GM12878 (cell line): ENCODE measurements at regions not wholly inside any gene's neighbourhood (a gene's known extent, or its start where the extent isn't known, plus 50 kb on each side); places are given as distances from the start of the nearest gene placed in this dataset.

ENCODE experiments used
- ATAC-seq: fragments of 200-7000 bp; cut with Tn5 transposase; 3 replicates; pipeline ENCODE4 v1.9.1; 2020; ENCODE audit warnings: mild to moderate bottlenecking, moderate library complexity
- BruUV-seq: library from RNA; stranded (reverse); fragments of 400-500 nt; replicated peaks from 2 replicates; lab custom pipeline; 2021; lab: Mats Ljungman, UMichigan
- CTCF ChIA-PET: fragments of 300-600 bp; sonication (Branson Sonifier 250); formaldehyde crosslinking; extraction: SDS; loops from one replicate; lab custom pipeline; 2021; ENCODE audit warnings: inconsistent platforms; lab: Yijun Ruan, JAX
- POLR2A ChIA-PET: fragments of 350-600 bp; formaldehyde crosslinking; extraction: SDS; loops from one replicate; lab custom pipeline; 2021; ENCODE audit warnings: inconsistent platforms; lab: Charles Lee
- RAD21 ChIA-PET: fragments of 300-600 bp; sonication (Branson Sonifier 250); formaldehyde crosslinking; loops from one replicate; lab custom pipeline; 2023; ENCODE audit warnings: antibody characterized with exemption; ENCODE audit not compliant: unreplicated experiment; lab: Charles Lee
- SMC1A ChIA-PET: fragments of 300-600 bp; sonication (Branson Sonifier 250); formaldehyde crosslinking; loops from one replicate; lab custom pipeline; 2023; ENCODE audit not compliant: unreplicated experiment, uncharacterized antibody; lab: Charles Lee
- DNase-seq: peaks from one replicate; pipeline ENCODE4 v3.0.0-alpha.2; 2011; ENCODE audit warnings: low read depth, low spot score
- FAIRE-seq: peaks from 3 replicates; lab custom pipeline; 2011; peaks lifted over from hg19 to GRCh38; lab: Jason Lieb, UNC
- H2AFZ ChIP-seq: 2 replicates; pipeline ENCODE4 v1.6.0; 2011; ENCODE audit warnings: low read depth, low read length, control low read depth; ENCODE audit not compliant: control insufficient read depth
- H3K27ac ChIP-seq: 2 replicates; pipeline ENCODE4 v1.5.1; 2011; ENCODE audit warnings: control low read depth; ENCODE audit not compliant: control insufficient read depth, insufficient read depth
- H3K27me3 ChIP-seq, 2 experiments: replicated peaks in 1 of 2; 2 replicates each; pipeline versions ENCODE4 v1.6.0 to v1.6.1; 2011; ENCODE audit warnings: low read length in 1 of 2; ENCODE audit not compliant: control insufficient read depth in 2 of 2, insufficient read depth in 2 of 2
- H3K36me3 ChIP-seq, 2 experiments: 2 replicates each; pipeline ENCODE4 v1.5.1; 2011; ENCODE audit warnings: low read length in 1 of 2; ENCODE audit not compliant: control insufficient read depth in 2 of 2, insufficient read depth in 2 of 2
- H3K4me1 ChIP-seq: 2 replicates; pipeline ENCODE4 v1.6.1; 2011; ENCODE audit warnings: mild to moderate bottlenecking, low read length, moderate library complexity, mixed read lengths; ENCODE audit not compliant: control insufficient read depth, insufficient read depth
- H3K4me2 ChIP-seq: 2 replicates; pipeline ENCODE4 v1.6.0; 2011; ENCODE audit warnings: control low read depth; ENCODE audit not compliant: control insufficient read depth, insufficient read depth
- H3K4me3 ChIP-seq: fragments of 200-600 bp; sonication (generic); 2 replicates; pipeline ENCODE4 v1.5.1; 2016
- H3K79me2 ChIP-seq: 2 replicates; pipeline ENCODE4 v1.6.0; 2011; ENCODE audit warnings: low read length; ENCODE audit not compliant: control insufficient read depth, insufficient read depth
- H3K9ac ChIP-seq: 2 replicates; pipeline ENCODE4 v1.8.0; 2011; ENCODE audit warnings: low read length, control low read depth, mixed read lengths; ENCODE audit not compliant: control insufficient read depth, insufficient read depth
- H3K9me3 ChIP-seq: replicated peaks from 3 replicates; pipeline ENCODE4 v1.5.1; 2011; ENCODE audit warnings: mild to moderate bottlenecking, low read length; ENCODE audit not compliant: control insufficient read depth, insufficient read depth
- H4K20me1 ChIP-seq: 2 replicates; pipeline ENCODE4 v1.6.0; 2011; ENCODE audit not compliant: control insufficient read depth, insufficient read depth
- EP300 ChIP-seq, 2 experiments: fragments of 150-350 bp in 1 of 2; IDR thresholded peaks; 2 replicates each; pipeline ENCODE4 v1.6.1; 2011 to 2012; ENCODE audit warnings: low read depth in 2 of 2, low read length in 2 of 2, borderline replicate concordance in 1 of 2, improper control_type of control experiment in 1 of 2, inconsistent platforms in 1 of 2; ENCODE audit not compliant: control insufficient read depth in 1 of 2
- FOXM1 ChIP-seq: IDR thresholded peaks from 2 replicates; pipeline ENCODE4 v1.6.1; 2012; ENCODE audit warnings: low read depth, mild to moderate bottlenecking, inconsistent platforms, low read length, moderate library complexity
- MTA3 ChIP-seq: IDR thresholded peaks from 2 replicates; pipeline ENCODE4 v1.6.1; 2012; ENCODE audit warnings: low read length, inconsistent platforms, borderline replicate concordance
- NR2C2 ChIP-seq: IDR thresholded peaks from 2 replicates; pipeline ENCODE4 v1.6.1; 2011; ENCODE audit warnings: borderline replicate concordance, low read depth; ENCODE audit not compliant: control insufficient read depth, insufficient read length
- PAX5 ChIP-seq: IDR thresholded peaks from 2 replicates; pipeline ENCODE4 v1.6.1; 2011; ENCODE audit warnings: low read depth, low read length, borderline replicate concordance
- PBX3 ChIP-seq: IDR thresholded peaks from 2 replicates; pipeline ENCODE4 v1.6.1; 2011; ENCODE audit warnings: mild to moderate bottlenecking, low read depth, low read length, moderate library complexity; ENCODE audit not compliant: insufficient replicate concordance
- SP1 ChIP-seq: IDR thresholded peaks from one replicate; pipeline ENCODE4 v1.6.1; 2011; ENCODE audit warnings: low read depth, low read length
- SRF ChIP-seq, 2 experiments: IDR thresholded peaks; 2 replicates each; pipeline ENCODE4 v1.6.1; 2011; ENCODE audit warnings: low read depth in 2 of 2, low read length in 2 of 2, mild to moderate bottlenecking in 1 of 2, moderate library complexity in 1 of 2
- TAF1 ChIP-seq: IDR thresholded peaks from 2 replicates; pipeline ENCODE4 v1.6.1; 2011; ENCODE audit warnings: mild to moderate bottlenecking, low read depth, low read length, borderline replicate concordance
- ZNF622 ChIP-seq: fragments of 450-650 bp; IDR thresholded peaks from 2 replicates; pipeline ENCODE4 v1.6.1; 2017; ENCODE audit warnings: mild to moderate bottlenecking, inconsistent platforms
- WGBS: methylation state at CpG from one replicate; pipeline ENCODE4 v1.1.6; 2016; ENCODE audit warnings: low lambda C conversion rate; ENCODE audit not compliant: insufficient replicate concordance, insufficient coverage; ENCODE audit errors: missing lambda C conversion rate; 5-methylcytosine and 5-hydroxymethylcytosine counted together
- in situ Hi-C: fragments of 300-500 bp; cut with MboI; formaldehyde crosslinking; loops from 9 replicates; pipeline ENCODE4 v1.14.3; 2018; ENCODE audit warnings: mixed read lengths
- intact Hi-C: fragments of 100-400 bp; cut with micrococcal nuclease; formaldehyde crosslinking; loops from one replicate; pipeline ENCODE4 v1.14.2; 2022; ENCODE audit not compliant: unreplicated experiment

- no TSS peak for BruUV-seq
- H3K9ac ChIP-seq: no peak overlapping the region
- no peaks in the 10 kb centered on the region for H3K4me1 ChIP-seq
- intact Hi-C loops: no loop called here
- ATAC-seq (no peak), DNase-seq (no peak), FAIRE-seq (no peak)
- ChIA-PET POLR2A (no interaction called here), CTCF (no interaction called here), RAD21 (no interaction called here)
- H3K79me2 ChIP-seq: no peaks in the 10 kb centered on the region
- no peaks in the 10 kb centered on the region for H3K27me3 ChIP-seq
- H3K36me3 ChIP-seq: no peaks in the 10 kb centered on the region
- H4K20me1 ChIP-seq: no peaks in the 10 kb centered on the region
- no peaks in the 10 kb centered on the region for H3K9me3 ChIP-seq
- H3K27ac ChIP-seq: no peak overlapping the region
- no peak for TF ChIP-seq EP300 (IDR thresholded peaks at IDR 0.05; ENCODE audit: borderline replicate concordance in 1 of 2, control insufficient read depth in 1 of 2, low read depth in 2 of 2, low read length in 2 of 2)
- no peak for TF ChIP-seq PAX5
- TF ChIP-seq PBX3: no peak
- TF ChIP-seq, all 136 proteins: peak for 0
- Histone ChIP-seq H3K4me3 (no peak overlapping the region), H3K4me2 (no peak overlapping the region), H2AFZ (no peak overlapping the region)
- in situ Hi-C loops: no loop called here
- SMC1A ChIA-PET: interaction anchor here (2.2 kb wide), 1 partner anchor 16 kb away, joined by 7 read pairs; no protein-coding TSS in a partner anchor
These were observed 1023.6 kb upstream of the CITED2 start for GRCh38 chr6:140398076-140398475.

- Histone ChIP-seq H3K4me1 (no peaks in the 10 kb centered on the region), H3K4me3 (no peak overlapping the region), H3K27ac (no peak overlapping the region), H2AFZ (no peak overlapping the region), H3K4me2 (no peak overlapping the region), H3K9me3 (no peaks in the 10 kb centered on the region), H3K27me3 (no peaks in the 10 kb centered on the region), H4K20me1 (no peaks in the 10 kb centered on the region)
- SMC1A ChIA-PET: interaction anchor here (0.6 to 2.2 kb wide), 7 partner anchors 10 to 147 kb away, joined by 3 to 7 read pairs (median 4); no protein-coding TSS in a partner anchor
- CTCF ChIA-PET: interaction anchor here (0.9 kb wide), 1 partner anchor 47 kb away, joined by 3 read pairs; no protein-coding TSS in a partner anchor
- DNase-seq: no peak
- 0% methylated on average over 1 of the region's 1 CpG for WGBS
- TF ChIP-seq TAF1 (no peak), SRF (IDR thresholded peaks at IDR 0.05; ENCODE audit: low read depth in 2 of 2, low read length in 2 of 2) (no peak), EP300 (IDR thresholded peaks at IDR 0.05; ENCODE audit: borderline replicate concordance in 1 of 2, control insufficient read depth in 1 of 2, low read depth in 2 of 2, low read length in 2 of 2) (no peak), NR2C2 (no peak), FOXM1 (no peak), SP1 (no peak), ZNF622 (no peak), MTA3 (no peak)
- TF ChIP-seq, all 136 proteins: peak for 0
- intact Hi-C loops: no loop called here
- ATAC-seq: no peak
- no peaks in the 10 kb centered on the region for H3K36me3 ChIP-seq
- FAIRE-seq: no peak
- H3K79me2 ChIP-seq: no peaks in the 10 kb centered on the region
- H3K9ac ChIP-seq: no peak overlapping the region
- ChIA-PET POLR2A (no interaction called here), RAD21 (no interaction called here)
- BruUV-seq: no TSS peak
- in situ Hi-C loops: no loop called here
These were observed 1022.7 kb upstream of the CITED2 start for GRCh38 chr6:140397106-140397505.
